LNCaP clone FGC (cell line): ENCODE measurements at regions not wholly inside any gene's neighbourhood (a gene's known extent, or its start where the extent isn't known, plus 50 kb on each side); places are given as distances from the start of the nearest gene placed in this dataset.

Source experiments
- DNase-seq: peaks from one replicate; pipeline ENCODE4 v3.0.0-alpha.2; 2011; ENCODE audit warnings: low read depth
- H3K4me3 ChIP-seq: 2 replicates; pipeline ENCODE4 v1.5.1; 2011; ENCODE audit warnings: mild to moderate bottlenecking, low read depth, low read length, control low read depth
- CTCF ChIP-seq: IDR thresholded peaks from 2 replicates; pipeline ENCODE4 v1.5.1; 2012; ENCODE audit warnings: mild to moderate bottlenecking; ENCODE audit not compliant: control insufficient read depth, insufficient read depth; ENCODE audit errors: extremely low read depth

DNA sequence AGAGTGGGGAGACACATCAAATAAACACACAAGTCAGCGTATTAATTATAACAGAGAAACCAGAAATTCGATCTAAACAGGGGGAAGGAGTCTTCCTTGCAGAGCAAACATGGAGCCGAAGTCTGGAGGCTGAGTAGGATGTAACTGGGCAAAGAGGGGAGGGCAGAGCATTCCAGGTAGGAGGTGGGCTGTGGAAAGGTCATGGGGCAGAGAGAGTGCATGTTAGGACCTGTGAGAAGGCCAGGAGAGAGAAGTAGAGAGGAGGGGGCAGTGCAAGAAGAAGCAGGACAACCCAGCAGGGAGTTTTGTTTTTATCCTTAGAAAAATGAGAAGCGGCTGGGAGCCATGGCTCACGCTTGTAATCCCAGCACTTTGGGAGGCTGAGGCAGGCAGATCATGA lies 130.8 kb upstream of the GPR26 start:
- H3K4me3 ChIP-seq, result no peak overlapping the region
- no peak for TF ChIP-seq CTCF
- no peak for DNase-seq

DNA sequence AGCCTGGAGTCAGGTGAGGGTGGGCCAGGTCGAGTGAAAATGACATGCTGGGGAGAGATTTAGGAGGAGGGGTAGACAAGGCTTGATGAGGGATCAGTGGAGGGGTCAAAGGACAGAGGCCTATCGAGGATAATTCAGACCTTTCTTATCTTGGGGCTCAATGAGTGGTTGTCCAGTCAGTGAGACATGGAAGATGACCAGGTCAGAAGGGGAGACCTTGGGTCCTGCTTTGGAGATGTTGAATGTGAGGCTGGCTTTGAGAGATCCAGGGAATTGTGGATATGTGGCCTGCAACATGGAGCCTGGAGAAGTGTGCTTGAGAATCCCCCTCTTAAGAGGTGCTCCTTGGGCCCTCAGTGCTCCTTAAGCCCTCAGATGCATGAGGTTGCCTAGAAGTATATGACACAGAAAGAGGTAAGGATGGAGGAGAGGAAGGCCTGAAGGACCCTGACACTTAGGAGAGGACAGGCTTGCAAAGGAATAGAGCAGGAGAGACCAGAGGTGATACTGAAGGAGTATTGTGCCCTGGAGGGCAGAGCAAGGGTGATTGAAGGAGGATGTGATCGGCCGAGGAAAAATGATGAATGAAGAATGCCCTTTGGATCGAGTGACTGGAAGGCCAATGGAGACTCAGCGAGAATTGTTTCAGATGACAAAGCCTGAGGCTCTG lies 129.8 kb upstream of the GPR26 start:
- no peak overlapping the region for H3K4me3 ChIP-seq
- no peak for DNase-seq
- TF ChIP-seq CTCF, result no peak

- H3K4me3 ChIP-seq, result no peak overlapping the region
- no peak for TF ChIP-seq CTCF
- DNase-seq, result no peak
Observed at GRCh38 chr10:123537188-123537961, 128.8 kb upstream of the GPR26 start.

- H3K4me3 ChIP-seq, result no peak overlapping the region
- no peak for DNase-seq
- no peak for TF ChIP-seq CTCF
Observed at GRCh38 chr10:123538401-123539320, 127.5 kb upstream of the GPR26 start.

GRCh38 chr10:123544986-123545385 lies 121.2 kb upstream of the GPR26 start:
- DNase-seq, result no peak
- no peak for TF ChIP-seq CTCF
- no peak overlapping the region for H3K4me3 ChIP-seq

- no peak overlapping the region for H3K4me3 ChIP-seq
- no peak for DNase-seq
- TF ChIP-seq CTCF, result no peak
Observed at GRCh38 chr10:123548770-123549169, 117.4 kb upstream of the GPR26 start.
